OCI-LY3 (cell line): ENCODE measurements at regions not wholly inside any gene's neighbourhood (a gene's known extent, or its start where the extent isn't known, plus 50 kb on each side); places are given as distances from the start of the nearest gene placed in this dataset.
"Not testable (repeated sequence)": the region's sequence is repeated elsewhere in the genome, so short reads cannot be mapped to it uniquely, and the experiment has no call there.

Experiments
- H2AFZ ChIP-seq: fragments of 200-600, 300-600 bp; shearing (Covaris generic); 2 replicates; pipeline ENCODE4 v1.6.0; 2014; ENCODE audit warnings: antibody characterized with exemption, low read depth, low read length
- H3K27ac ChIP-seq: fragments of 200-600, 300-600 bp; sonication (generic); 2 replicates; pipeline ENCODE4 v1.5.1; 2014; ENCODE audit warnings: mild to moderate bottlenecking, low read length, moderate library complexity, mixed read lengths
- H3K27me3 ChIP-seq: fragments of 200-600, 300-600 bp; sonication (generic); 2 replicates; pipeline ENCODE4 v1.6.1; 2014; ENCODE audit warnings: low read depth, low read length, mixed read lengths
- H3K36me3 ChIP-seq: fragments of 200-600, 300-600 bp; sonication (generic); replicated peaks from 2 replicates; pipeline ENCODE3; 2014; ENCODE audit warnings: low read depth, low read length, mixed read lengths
- H3K4me1 ChIP-seq: fragments of 300-600, 200-600 bp; sonication (generic); 2 replicates; pipeline ENCODE4 v1.6.1; 2014; ENCODE audit warnings: low read length, mixed read lengths
- H3K4me2 ChIP-seq: fragments of 200-600, 300-600 bp; sonication (generic); 2 replicates; pipeline ENCODE4 v1.6.1; 2014; ENCODE audit warnings: low read length, mixed read lengths
- H3K4me3 ChIP-seq: fragments of 300-600, 200-600 bp; sonication (generic); 2 replicates; pipeline ENCODE4 v1.5.1; 2014; ENCODE audit warnings: antibody characterized with exemption, mild to moderate bottlenecking, low read length, moderate library complexity
- H3K79me2 ChIP-seq: fragments of 300-600, 200-600 bp; shearing (Covaris generic); 2 replicates; pipeline ENCODE4 v1.6.1; 2014; ENCODE audit warnings: mild to moderate bottlenecking, low read length, mixed read lengths
- H3K9ac ChIP-seq: fragments of 300-600, 200-600 bp; shearing (Covaris generic); 2 replicates; pipeline ENCODE4 v1.6.0; 2014; ENCODE audit warnings: mild to moderate bottlenecking, low read length, moderate library complexity
- H3K9me3 ChIP-seq: fragments of 200-600, 300-600 bp; shearing (Covaris generic); 2 replicates; pipeline ENCODE4 v1.6.1; 2014; ENCODE audit warnings: low read length, mixed read lengths; ENCODE audit not compliant: insufficient read depth
- H4K20me1 ChIP-seq: fragments of 200-600, 300-600 bp; sonication (generic); 2 replicates; pipeline ENCODE4 v1.6.1; 2016; ENCODE audit warnings: low read length, mixed read lengths; ENCODE audit not compliant: insufficient read depth
- CTCF ChIP-seq: fragments of 200-600, 300-600 bp; sonication (generic); IDR thresholded peaks from 2 replicates; pipeline ENCODE4 v1.5.1; 2014; ENCODE audit warnings: antibody characterized with exemption, low read length, low read depth
- EZH2phosphoT487 ChIP-seq: fragments of 200-600 bp; shearing (Covaris generic); IDR thresholded peaks from 2 replicates; pipeline ENCODE4 v1.6.1; 2018; ENCODE audit warnings: antibody characterized with exemption, mixed run types, low read depth

DNA sequence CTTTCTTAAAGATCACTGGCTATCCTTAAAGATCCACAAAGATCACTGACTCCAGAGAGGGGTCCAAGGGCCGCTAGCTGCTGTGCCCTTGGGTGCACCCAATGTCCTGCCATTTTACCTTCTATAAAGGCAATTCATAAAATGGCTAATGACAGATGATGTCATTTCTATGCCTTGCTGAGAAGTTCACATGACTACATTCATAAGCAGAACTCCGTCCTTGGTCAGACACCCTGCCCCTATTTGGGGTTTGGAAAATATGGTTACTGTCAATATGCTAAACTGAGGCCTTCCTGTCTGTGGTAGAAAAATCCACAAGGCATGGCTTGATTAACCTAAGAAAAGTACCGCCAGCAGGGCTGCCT, 60.9 kb upstream of the BMAL1 start:
- H3K36me3 ChIP-seq: no peaks in the 10 kb centered on the region
- H3K27ac ChIP-seq: no peak overlapping the region
- no peaks in the 10 kb centered on the region for H3K9me3 ChIP-seq
- TF ChIP-seq EZH2phosphoT487: no peak
- no peak for TF ChIP-seq CTCF
- no peak overlapping the region for H2AFZ ChIP-seq
- no peak overlapping the region for H3K4me3 ChIP-seq
- no peak overlapping the region for H3K9ac ChIP-seq
- no peaks in the 10 kb centered on the region for H3K79me2 ChIP-seq
- no peaks in the 10 kb centered on the region for H3K4me1 ChIP-seq
- no peak overlapping the region for H3K4me2 ChIP-seq
- H3K27me3 ChIP-seq: 0 out of 2 replicates have a peak, but pooled peaks cover 4% of the 10 kb centered on the region
- H4K20me1 ChIP-seq: no peaks in the 10 kb centered on the region

GRCh38 chr11:13218685-13219084, 58.9 kb upstream of the BMAL1 start:
- not testable (repeated sequence) for H3K4me1 ChIP-seq, H3K9ac ChIP-seq, H3K9me3 ChIP-seq, H3K79me2 ChIP-seq, H3K27ac ChIP-seq, H3K4me2 ChIP-seq, H3K27me3 ChIP-seq, H4K20me1 ChIP-seq, H3K36me3 ChIP-seq, H3K4me3 ChIP-seq, H2AFZ ChIP-seq

- Histone ChIP-seq H3K27ac (no peak overlapping the region), H3K36me3 (no peaks in the 10 kb centered on the region), H3K79me2 (no peaks in the 10 kb centered on the region), H3K9ac (no peak overlapping the region), H3K4me3 (no peak overlapping the region), H3K4me1 (no peaks in the 10 kb centered on the region), H3K27me3 (no peaks in the 10 kb centered on the region; the same call in 1 of the 2 replicates), H3K4me2 (no peak overlapping the region), H2AFZ (no peak overlapping the region), H4K20me1 (no peaks in the 10 kb centered on the region), H3K9me3 (no peaks in the 10 kb centered on the region)
- TF ChIP-seq EZH2phosphoT487 (no peak), CTCF (no peak)
Observed at GRCh38 chr11:13220148-13220547, 57.4 kb upstream of the BMAL1 start.

GRCh38 chr11:13221722-13222121, 55.9 kb upstream of the BMAL1 start:
- no peak overlapping the region for H3K27ac ChIP-seq
- H3K4me3 ChIP-seq: no peak overlapping the region
- no peak overlapping the region for H3K4me2 ChIP-seq
- no peaks in the 10 kb centered on the region for H3K9me3 ChIP-seq
- H3K9ac ChIP-seq: no peak overlapping the region
- no peaks in the 10 kb centered on the region for H3K36me3 ChIP-seq
- TF ChIP-seq EZH2phosphoT487 (no peak), CTCF (no peak)
- no peaks in the 10 kb centered on the region; the same call in 1 of the 2 replicates for H3K27me3 ChIP-seq
- H4K20me1 ChIP-seq: no peaks in the 10 kb centered on the region
- H3K4me1 ChIP-seq: no peaks in the 10 kb centered on the region
- no peak overlapping the region for H2AFZ ChIP-seq
- H3K79me2 ChIP-seq: no peaks in the 10 kb centered on the region

DNA sequence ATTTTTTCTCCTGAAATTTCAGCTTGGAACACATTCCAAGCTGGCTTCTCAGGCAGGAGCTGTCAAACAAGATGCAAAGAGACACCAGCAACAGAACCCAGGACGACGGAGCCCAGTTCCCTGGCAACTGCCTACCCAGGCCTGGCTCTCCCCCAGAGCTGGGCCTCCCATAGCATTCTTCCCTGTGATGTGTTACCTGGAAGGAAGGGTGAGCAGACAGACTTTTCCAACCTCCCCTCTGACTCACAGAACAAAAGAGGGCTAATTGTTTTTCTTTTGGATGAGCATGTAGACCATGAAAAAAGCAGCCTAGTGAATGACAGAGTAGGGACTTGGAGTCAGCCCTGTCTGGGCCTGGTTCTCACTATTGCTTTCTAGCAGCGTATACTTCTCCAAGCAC, 55.3 kb upstream of the BMAL1 start:
- Histone ChIP-seq H3K4me1 (no peaks in the 10 kb centered on the region), H2AFZ (no peak overlapping the region), H3K27ac (no peak overlapping the region), H3K9ac (no peak overlapping the region), H3K4me3 (no peak overlapping the region), H3K79me2 (no peaks in the 10 kb centered on the region), H3K4me2 (no peak overlapping the region), H4K20me1 (no peaks in the 10 kb centered on the region), H3K36me3 (no peaks in the 10 kb centered on the region), H3K9me3 (no peaks in the 10 kb centered on the region), H3K27me3 (no peaks in the 10 kb centered on the region; the same call in 1 of the 2 replicates)
- TF ChIP-seq EZH2phosphoT487: no peak
- no peak for TF ChIP-seq CTCF
